GM12878 (cell line): ENCODE measurements at regions not wholly inside any gene's neighbourhood (a gene's known extent, or its start where the extent isn't known, plus 50 kb on each side); places are given as distances from the start of the nearest gene placed in this dataset.

Source experiments
- ATAC-seq: fragments of 200-7000 bp; cut with Tn5 transposase; 3 replicates; pipeline ENCODE4 v1.9.1; 2020; ENCODE audit warnings: mild to moderate bottlenecking, moderate library complexity
- BruUV-seq: library from RNA; stranded (reverse); fragments of 400-500 nt; replicated peaks from 2 replicates; lab custom pipeline; 2021; lab: Mats Ljungman, UMichigan
- CTCF ChIA-PET: fragments of 300-600 bp; sonication (Branson Sonifier 250); formaldehyde crosslinking; extraction: SDS; loops from one replicate; lab custom pipeline; 2021; ENCODE audit warnings: inconsistent platforms; lab: Yijun Ruan, JAX
- POLR2A ChIA-PET: fragments of 350-600 bp; formaldehyde crosslinking; extraction: SDS; loops from one replicate; lab custom pipeline; 2021; ENCODE audit warnings: inconsistent platforms; lab: Charles Lee
- RAD21 ChIA-PET: fragments of 300-600 bp; sonication (Branson Sonifier 250); formaldehyde crosslinking; loops from one replicate; lab custom pipeline; 2023; ENCODE audit warnings: antibody characterized with exemption; ENCODE audit not compliant: unreplicated experiment; lab: Charles Lee
- SMC1A ChIA-PET: fragments of 300-600 bp; sonication (Branson Sonifier 250); formaldehyde crosslinking; loops from one replicate; lab custom pipeline; 2023; ENCODE audit not compliant: unreplicated experiment, uncharacterized antibody; lab: Charles Lee
- DNase-seq: peaks from one replicate; pipeline ENCODE4 v3.0.0-alpha.2; 2011; ENCODE audit warnings: low read depth, low spot score
- FAIRE-seq: peaks from 3 replicates; lab custom pipeline; 2011; peaks lifted over from hg19 to GRCh38; lab: Jason Lieb, UNC
- H2AFZ ChIP-seq: 2 replicates; pipeline ENCODE4 v1.6.0; 2011; ENCODE audit warnings: low read depth, low read length, control low read depth; ENCODE audit not compliant: control insufficient read depth
- H3K27ac ChIP-seq: 2 replicates; pipeline ENCODE4 v1.5.1; 2011; ENCODE audit warnings: control low read depth; ENCODE audit not compliant: control insufficient read depth, insufficient read depth
- H3K27me3 ChIP-seq, 2 experiments: replicated peaks in 1 of 2; 2 replicates each; pipeline versions ENCODE4 v1.6.0 to v1.6.1; 2011; ENCODE audit warnings: low read length in 1 of 2; ENCODE audit not compliant: control insufficient read depth in 2 of 2, insufficient read depth in 2 of 2
- H3K36me3 ChIP-seq, 2 experiments: 2 replicates each; pipeline ENCODE4 v1.5.1; 2011; ENCODE audit warnings: low read length in 1 of 2; ENCODE audit not compliant: control insufficient read depth in 2 of 2, insufficient read depth in 2 of 2
- H3K4me1 ChIP-seq: 2 replicates; pipeline ENCODE4 v1.6.1; 2011; ENCODE audit warnings: mild to moderate bottlenecking, low read length, moderate library complexity, mixed read lengths; ENCODE audit not compliant: control insufficient read depth, insufficient read depth
- H3K4me2 ChIP-seq: 2 replicates; pipeline ENCODE4 v1.6.0; 2011; ENCODE audit warnings: control low read depth; ENCODE audit not compliant: control insufficient read depth, insufficient read depth
- H3K4me3 ChIP-seq: fragments of 200-600 bp; sonication (generic); 2 replicates; pipeline ENCODE4 v1.5.1; 2016
- H3K79me2 ChIP-seq: 2 replicates; pipeline ENCODE4 v1.6.0; 2011; ENCODE audit warnings: low read length; ENCODE audit not compliant: control insufficient read depth, insufficient read depth
- H3K9ac ChIP-seq: 2 replicates; pipeline ENCODE4 v1.8.0; 2011; ENCODE audit warnings: low read length, control low read depth, mixed read lengths; ENCODE audit not compliant: control insufficient read depth, insufficient read depth
- H3K9me3 ChIP-seq: replicated peaks from 3 replicates; pipeline ENCODE4 v1.5.1; 2011; ENCODE audit warnings: mild to moderate bottlenecking, low read length; ENCODE audit not compliant: control insufficient read depth, insufficient read depth
- H4K20me1 ChIP-seq: 2 replicates; pipeline ENCODE4 v1.6.0; 2011; ENCODE audit not compliant: control insufficient read depth, insufficient read depth
- CEBPZ ChIP-seq: fragments of 150-350 bp; IDR thresholded peaks from 2 replicates; pipeline ENCODE4 v1.6.1; 2016; ENCODE audit warnings: low read depth, low read length
- CREM ChIP-seq: IDR thresholded peaks from 2 replicates; pipeline ENCODE4 v1.6.1; 2014; ENCODE audit warnings: antibody characterized with exemption, low read depth
- E4F1 ChIP-seq: fragments of 450-650 bp; IDR thresholded peaks from 2 replicates; pipeline ENCODE4 v1.6.1; 2018; ENCODE audit warnings: borderline replicate concordance, mild to moderate bottlenecking; ENCODE audit not compliant: partially characterized antibody
- EGR1 ChIP-seq, 2 experiments: IDR thresholded peaks; 1 replicate in 1 of 2; 2 replicates in 1 of 2; pipeline ENCODE4 v1.6.1; 2011 to 2012; ENCODE audit warnings: low read depth in 2 of 2, low read length in 2 of 2, borderline replicate concordance in 1 of 2, mild to moderate bottlenecking in 1 of 2, moderate library complexity in 1 of 2
- FOXK2 ChIP-seq: fragments of 450-650 bp; IDR thresholded peaks from 2 replicates; pipeline ENCODE4 v1.6.1; 2017; ENCODE audit warnings: mild to moderate bottlenecking, moderate library complexity
- GATAD2B ChIP-seq: fragments of 450-650 bp; conservative IDR thresholded peaks from 2 replicates; pipeline ENCODE4 v1.6.1; 2017; ENCODE audit warnings: low read depth, mild to moderate bottlenecking, moderate library complexity
- HSF1 ChIP-seq: fragments of 150-350 bp; IDR thresholded peaks from 2 replicates; pipeline ENCODE4 v1.6.1; 2014; ENCODE audit warnings: mild to moderate bottlenecking, low read depth, low read length
- REST ChIP-seq: IDR thresholded peaks from 2 replicates; pipeline ENCODE4 v1.6.1; 2012; ENCODE audit warnings: mild to moderate bottlenecking, low read depth, low read length
- SMC3 ChIP-seq: IDR thresholded peaks from 2 replicates; pipeline ENCODE4 v1.6.1; 2011; ENCODE audit warnings: low read length, improper control_type of control experiment, borderline replicate concordance
- SPI1 ChIP-seq: IDR thresholded peaks from 2 replicates; pipeline ENCODE4 v1.6.1; 2011; ENCODE audit warnings: low read depth, mild to moderate bottlenecking, low read length, moderate library complexity, borderline replicate concordance; ENCODE audit not compliant: insufficient read depth
- SREBF2 ChIP-seq: IDR thresholded peaks from 2 replicates; pipeline ENCODE4 v1.6.1; 2012; ENCODE audit warnings: mild to moderate bottlenecking, low read length
- STAT3 ChIP-seq: IDR thresholded peaks from 2 replicates; pipeline ENCODE4 v1.6.1; 2011; ENCODE audit warnings: low read depth, low read length, improper control_type of control experiment
- TCF3 ChIP-seq: IDR thresholded peaks from 2 replicates; pipeline ENCODE4 v1.6.1; 2012; ENCODE audit warnings: low read depth, mild to moderate bottlenecking, low read length, borderline replicate concordance; ENCODE audit not compliant: insufficient read depth
- WRNIP1 ChIP-seq: IDR thresholded peaks from 2 replicates; pipeline ENCODE4 v1.6.1; 2011; ENCODE audit warnings: low read depth, low read length, improper control_type of control experiment, borderline replicate concordance
- WGBS: methylation state at CpG from one replicate; pipeline ENCODE4 v1.1.6; 2016; ENCODE audit warnings: low lambda C conversion rate; ENCODE audit not compliant: insufficient replicate concordance, insufficient coverage; ENCODE audit errors: missing lambda C conversion rate; 5-methylcytosine and 5-hydroxymethylcytosine counted together
- in situ Hi-C: fragments of 300-500 bp; cut with MboI; formaldehyde crosslinking; loops from 9 replicates; pipeline ENCODE4 v1.14.3; 2018; ENCODE audit warnings: mixed read lengths
- intact Hi-C: fragments of 100-400 bp; cut with micrococcal nuclease; formaldehyde crosslinking; loops from one replicate; pipeline ENCODE4 v1.14.2; 2022; ENCODE audit not compliant: unreplicated experiment

- DNase-seq (no peak), ATAC-seq (no peak), FAIRE-seq (no peak)
- in situ Hi-C loops = no loop called here
- Histone ChIP-seq H3K4me2 (no peak overlapping the region), H3K9ac (no peak overlapping the region), H3K4me3 (no peak overlapping the region), H3K9me3 (no peaks in the 10 kb centered on the region), H2AFZ (no peak overlapping the region), H3K36me3 (no peaks in the 10 kb centered on the region), H3K79me2 (no peaks in the 10 kb centered on the region), H3K27me3 (peaks cover 2% of the 10 kb centered on the region in 2 experiments; a peak in 3 of 4 replicates), H3K27ac (no peak overlapping the region), H4K20me1 (no peaks in the 10 kb centered on the region), H3K4me1 (no peaks in the 10 kb centered on the region)
- WGBS = 35% methylated on average over 12 of the region's 12 CpGs
- ChIA-PET SMC1A (no interaction called here), RAD21 (no interaction called here), CTCF (no interaction called here), POLR2A (no interaction called here)
- no TSS peak for BruUV-seq
- intact Hi-C loops = no loop called here
- TF ChIP-seq TCF3 = no peak
- no peak for TF ChIP-seq EGR1 (IDR thresholded peaks at IDR 0.05; ENCODE audit: borderline replicate concordance in 1 of 2, low read depth in 2 of 2, low read length in 2 of 2)
- TF ChIP-seq SREBF2 = no peak
- no peak for TF ChIP-seq FOXK2
- TF ChIP-seq WRNIP1 = no peak
- no peak for TF ChIP-seq CREM
- TF ChIP-seq GATAD2B = no peak
- TF ChIP-seq E4F1 = no peak
- no peak for TF ChIP-seq SPI1
- TF ChIP-seq REST = no peak
- TF ChIP-seq CEBPZ = no peak
- no peak for TF ChIP-seq HSF1
- TF ChIP-seq SMC3 = no peak
- TF ChIP-seq STAT3 = no peak
These were observed 149.3 kb upstream of the COL5A1 start for GRCh38 chr9:134492281-134492691.
